NB4 (cell line): ENCODE measurements at regions not wholly inside any gene's neighbourhood (a gene's known extent, or its start where the extent isn't known, plus 50 kb on each side); places are given as distances from the start of the nearest gene placed in this dataset.
"Not testable (repeated sequence)": the region's sequence is repeated elsewhere in the genome, so short reads cannot be mapped to it uniquely, and the experiment has no call there.

Experiments used
- DNase-seq: peaks from one replicate; pipeline ENCODE4 v3.0.0; 2010; ENCODE audit warnings: low read depth
- H3K4me3 ChIP-seq: one replicate; pipeline ENCODE4 v1.5.1; 2011; ENCODE audit warnings: mild to moderate bottlenecking, low read depth, low read length, moderate library complexity
- CTCF ChIP-seq: IDR thresholded peaks from one replicate; pipeline ENCODE4 v1.5.1; 2012; ENCODE audit warnings: low read depth, low read length
- MAX ChIP-seq: IDR thresholded peaks from 2 replicates; pipeline ENCODE4 v1.6.1; 2011; ENCODE audit warnings: low read depth, low read length
- MYC ChIP-seq: IDR thresholded peaks from 2 replicates; pipeline ENCODE4 v1.6.1; 2011; ENCODE audit warnings: low read depth, low read length
- POLR2A ChIP-seq: IDR thresholded peaks from 2 replicates; pipeline ENCODE4 v1.6.1; 2011; ENCODE audit warnings: mild to moderate bottlenecking; ENCODE audit not compliant: insufficient read length; ENCODE audit errors: extremely low read depth

GRCh38 chrX:13164611-13165010 is 120.2 kb upstream of the FAM9C start:
- no peak overlapping the region for H3K4me3 ChIP-seq
- no peak for DNase-seq

GRCh38 chrX:13162772-13163410 is 118.5 kb upstream of the FAM9C start:
- H3K4me3 ChIP-seq, result no peak overlapping the region
- TF ChIP-seq POLR2A (no peak), CTCF (no peak), MYC (no peak), MAX (no peak)
- no peak for DNase-seq

More at GRCh38 chrX:13164611-13165010, 120.2 kb upstream of the FAM9C start:
- no peak for TF ChIP-seq MAX
- no peak for TF ChIP-seq CTCF
- no peak for TF ChIP-seq MYC
- TF ChIP-seq POLR2A, result no peak

- DNase-seq, result no peak
- no peak overlapping the region for H3K4me3 ChIP-seq
- TF ChIP-seq MYC, result no peak
- TF ChIP-seq MAX, result no peak
- TF ChIP-seq CTCF, result no peak
- TF ChIP-seq POLR2A, result no peak
Measured at GRCh38 chrX:13159886-13160285, 115.5 kb upstream of the FAM9C start.

- no peak for TF ChIP-seq POLR2A
- TF ChIP-seq MYC, result no peak
- no peak for TF ChIP-seq CTCF
- no peak for TF ChIP-seq MAX
- no peak for DNase-seq
- H3K4me3 ChIP-seq, result no peak overlapping the region
Measured at GRCh38 chrX:13158911-13159310, 114.5 kb upstream of the FAM9C start.

- DNase-seq, H3K4me3 ChIP-seq: not testable (repeated sequence)
Measured at GRCh38 chrX:13155550-13155949, 111.1 kb upstream of the FAM9C start.

- H3K4me3 ChIP-seq, result no peak overlapping the region
- TF ChIP-seq CTCF, result no peak
- TF ChIP-seq MYC, result no peak
- no peak for TF ChIP-seq MAX
- no peak for TF ChIP-seq POLR2A
- no peak for DNase-seq
Measured at GRCh38 chrX:13153796-13154195, 109.4 kb upstream of the FAM9C start.
